Astrocyte (in vitro differentiated cells and primary cell): ENCODE measurements at regions not wholly inside any gene's neighbourhood (a gene's known extent, or its start where the extent isn't known, plus 50 kb on each side); places are given as distances from the start of the nearest gene placed in this dataset.

ENCODE experiments used
- CTCF ChIP-seq: IDR thresholded peaks from 2 replicates; pipeline ENCODE4 v1.5.1; 2011; ENCODE audit warnings: low read depth, mild to moderate bottlenecking, inconsistent platforms, low read length, moderate library complexity; ENCODE audit not compliant: insufficient read depth
- EZH2 ChIP-seq: IDR thresholded peaks from 2 replicates; pipeline ENCODE4 v1.6.1; 2012; ENCODE audit warnings: mild to moderate bottlenecking, low read length, inconsistent platforms; ENCODE audit not compliant: insufficient read depth

DNA sequence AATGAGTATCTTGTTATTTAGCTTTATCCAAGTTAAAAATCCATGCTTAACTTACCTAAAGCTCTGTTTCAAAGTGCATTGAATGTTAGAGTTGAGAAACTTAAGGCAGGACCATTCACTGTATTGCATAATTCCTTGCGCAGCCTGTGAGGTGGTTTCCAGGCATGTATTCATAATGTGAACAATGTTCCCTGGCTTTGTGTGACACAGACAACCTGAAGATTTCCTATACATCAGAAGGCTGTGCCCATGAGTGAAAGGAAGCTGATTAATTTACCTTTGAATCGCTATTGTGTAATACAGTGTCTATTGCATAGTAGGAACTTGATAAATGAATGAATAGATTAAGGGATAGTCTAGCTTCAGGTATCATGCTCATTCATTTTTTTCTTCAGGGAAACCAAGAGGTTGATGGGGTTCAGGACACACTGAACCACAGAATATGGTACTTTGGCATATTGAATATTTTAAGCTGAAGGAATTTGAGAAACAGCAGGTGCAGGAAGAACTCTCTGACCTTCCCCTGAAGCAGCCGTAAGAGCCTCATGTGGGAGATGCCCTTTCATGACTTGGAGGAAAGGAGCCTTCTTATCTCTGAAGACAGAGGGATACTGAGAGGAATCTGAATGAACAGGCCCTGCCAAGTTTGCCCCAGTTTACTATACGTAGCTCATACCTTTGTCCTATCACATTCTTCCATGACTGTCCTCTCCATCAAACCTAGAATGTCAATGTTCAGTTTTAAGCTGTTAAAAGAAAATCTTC is 88.6 kb upstream of the GNG12 start:
- no peak for TF ChIP-seq CTCF
- no peak for TF ChIP-seq EZH2
